IMR-90 (cell line): ENCODE measurements at regions not wholly inside any gene's neighbourhood (a gene's known extent, or its start where the extent isn't known, plus 50 kb on each side); places are given as distances from the start of the nearest gene placed in this dataset.

Experiments used
- ATAC-seq: fragments of 200-7000 bp; cut with Tn5 transposase; 2 replicates; pipeline ENCODE4 v1.9.1; 2020; ENCODE audit warnings: low read depth, mild to moderate bottlenecking, moderate library complexity
- BruUV-seq: library from RNA; stranded (reverse); fragments of 400-500 nt; replicated peaks from 2 replicates; lab custom pipeline; 2021; lab: Mats Ljungman, UMichigan
- CTCF ChIA-PET: fragments of 300-600 bp; formaldehyde crosslinking; extraction: SDS; loops from one replicate; lab custom pipeline; 2021; ENCODE audit warnings: antibody characterized with exemption; lab: Yijun Ruan, JAX
- POLR2A ChIA-PET: fragments of 300-600 bp; sonication (Branson Sonifier 250); formaldehyde crosslinking; loops from one replicate; lab custom pipeline; 2022; ENCODE audit warnings: antibody characterized with exemption; ENCODE audit not compliant: unreplicated experiment; lab: Charles Lee
- DNase-seq: peaks from one replicate; pipeline ENCODE4 v3.0.0; 2013
- H2AFZ ChIP-seq: replicated peaks from 2 replicates; pipeline ENCODE3; 2013; ENCODE audit warnings: low read length, mild to moderate bottlenecking; ENCODE audit not compliant: poor library complexity
- H2AK5ac ChIP-seq: 2 replicates; pipeline ENCODE4 v1.6.1; 2013; ENCODE audit warnings: low read depth, low read length, inconsistent platforms
- H2AK9ac ChIP-seq: replicated peaks from 2 replicates; pipeline ENCODE3; 2013; ENCODE audit warnings: mild to moderate bottlenecking, low read depth, low read length, moderate library complexity; ENCODE audit not compliant: poor library complexity
- H2BK120ac ChIP-seq: 2 replicates; pipeline ENCODE4 v1.6.1; 2013; ENCODE audit warnings: low read depth, low read length, inconsistent platforms
- H2BK15ac ChIP-seq: 3 replicates; pipeline ENCODE4 v1.6.1; 2013; ENCODE audit warnings: low read depth, low read length, inconsistent platforms
- H2BK20ac ChIP-seq: 2 replicates; pipeline ENCODE4 v1.6.1; 2013; ENCODE audit warnings: low read depth, mild to moderate bottlenecking, inconsistent platforms, low read length, moderate library complexity
- H2BK5ac ChIP-seq: 2 replicates; pipeline ENCODE4 v1.6.1; 2013; ENCODE audit warnings: mild to moderate bottlenecking, low read depth, low read length, inconsistent platforms; ENCODE audit not compliant: poor library complexity, severe bottlenecking
- H3K14ac ChIP-seq: replicated peaks from 2 replicates; pipeline ENCODE4 v1.6.1; 2013; ENCODE audit warnings: low read depth, low read length, inconsistent platforms
- H3K18ac ChIP-seq: 2 replicates; pipeline ENCODE4 v1.6.1; 2013; ENCODE audit warnings: low read depth, low read length, control low read depth
- H3K23ac ChIP-seq: 2 replicates; pipeline ENCODE4 v1.6.1; 2013; ENCODE audit warnings: low read depth, low read length, inconsistent platforms
- H3K27ac ChIP-seq: 2 replicates; pipeline ENCODE4 v1.5.1; 2013; ENCODE audit warnings: mild to moderate bottlenecking, control low read depth, low read length; ENCODE audit not compliant: insufficient read depth
- H3K27me3 ChIP-seq: 2 replicates; pipeline ENCODE4 v1.6.1; 2013; ENCODE audit warnings: low read length; ENCODE audit not compliant: control insufficient read depth, insufficient read depth
- H3K36me3 ChIP-seq: 2 replicates; pipeline ENCODE4 v1.6.1; 2013; ENCODE audit warnings: low read length, mixed read lengths; ENCODE audit not compliant: control insufficient read depth, insufficient read depth
- H3K4ac ChIP-seq: 2 replicates; pipeline ENCODE4 v1.6.1; 2013; ENCODE audit warnings: low read depth, low read length, inconsistent platforms
- H3K4me1 ChIP-seq: 2 replicates; pipeline ENCODE4 v1.6.1; 2013; ENCODE audit warnings: low read length, mixed read lengths; ENCODE audit not compliant: control insufficient read depth, insufficient read depth
- H3K4me2 ChIP-seq: 2 replicates; pipeline ENCODE4 v1.6.1; 2013; ENCODE audit warnings: low read depth, mild to moderate bottlenecking, control low read depth, low read length, moderate library complexity
- H3K4me3 ChIP-seq: 2 replicates; pipeline ENCODE4 v1.5.1; 2013; ENCODE audit warnings: low read depth, mild to moderate bottlenecking, control low read depth, low read length, moderate library complexity; ENCODE audit not compliant: insufficient read depth
- H3K56ac ChIP-seq: 2 replicates; pipeline ENCODE4 v1.6.1; 2013; ENCODE audit warnings: low read length, inconsistent platforms; ENCODE audit not compliant: insufficient read depth; ENCODE audit errors: extremely low read depth
- H3K79me1 ChIP-seq, 2 experiments: 2 replicates each; pipeline ENCODE4 v1.6.1; 2013; ENCODE audit warnings: low read length in 2 of 2, inconsistent platforms in 1 of 2, low read depth in 1 of 2
- H3K9ac ChIP-seq: 2 replicates; pipeline ENCODE4 v1.6.1; 2013; ENCODE audit warnings: low read depth, low read length, control low read depth
- H3K9me1 ChIP-seq: 2 replicates; pipeline ENCODE4 v1.6.1; 2013; ENCODE audit warnings: low read length, inconsistent platforms; ENCODE audit not compliant: insufficient read depth
- H3K9me3 ChIP-seq: 2 replicates; pipeline ENCODE4 v1.6.1; 2013; ENCODE audit warnings: low read length; ENCODE audit not compliant: control insufficient read depth, insufficient read depth
- H4K20me1 ChIP-seq: 2 replicates; pipeline ENCODE4 v1.6.1; 2013; ENCODE audit warnings: low read length, inconsistent platforms; ENCODE audit not compliant: insufficient read depth
- H4K5ac ChIP-seq: 2 replicates; pipeline ENCODE4 v1.6.1; 2013; ENCODE audit warnings: mild to moderate bottlenecking, low read depth, low read length, control low read depth
- H4K8ac ChIP-seq, 2 experiments: 2 replicates each; pipeline ENCODE4 v1.6.1; 2013; ENCODE audit warnings: low read depth in 2 of 2, low read length in 2 of 2, control low read depth in 1 of 2, inconsistent platforms in 1 of 2
- H4K91ac ChIP-seq: 2 replicates; pipeline ENCODE4 v1.6.1; 2013; ENCODE audit warnings: low read depth, low read length, inconsistent platforms; ENCODE audit not compliant: insufficient read depth
- MAFK ChIP-seq: IDR thresholded peaks from 2 replicates; pipeline ENCODE4 v1.6.1; 2012; ENCODE audit warnings: low read depth, low read length, improper control_type of control experiment
- MXI1 ChIP-seq: IDR thresholded peaks from 2 replicates; pipeline ENCODE4 v1.6.1; 2012; ENCODE audit warnings: low read depth, mild to moderate bottlenecking, low read length, moderate library complexity, borderline replicate concordance
- POLR2A ChIP-seq: IDR thresholded peaks from 2 replicates; pipeline ENCODE4 v1.6.1; 2012; ENCODE audit warnings: mild to moderate bottlenecking, low read depth, low read length
- WGBS, 2 experiments: methylation state at CpG; one replicate each; pipeline versions ENCODE4 v1.1.5 to v1.1.7; 2013; ENCODE audit warnings: missing lambda C conversion rate in 2 of 2; ENCODE audit not compliant: insufficient read length in 1 of 2; ENCODE audit errors: extremely low coverage in 2 of 2; 5-methylcytosine and 5-hydroxymethylcytosine counted together
- dilution Hi-C: fragments of 300-500 bp; cut with HindIII; formaldehyde crosslinking; loops from one replicate; pipeline ENCODE4 v1.14.3; 2018; ENCODE audit warnings: low sequenced_read_pairs; ENCODE audit not compliant: unreplicated experiment
- in situ Hi-C: fragments of 300-500 bp; cut with MboI; formaldehyde crosslinking; loops from 3 replicates; pipeline ENCODE4 v1.14.3; 2019; ENCODE audit warnings: low sequenced_read_pairs, inconsistent platforms, mixed read lengths
- intact Hi-C: fragments of 100-400 bp; cut with micrococcal nuclease; formaldehyde crosslinking; loops from 2 replicates; pipeline ENCODE4 v1.10.0; 2022

- ChIA-PET POLR2A (no interaction called here), CTCF (interaction anchor here (0.5 kb wide), 1 partner anchor 57 kb away, joined by 3 read pairs; no protein-coding TSS in a partner anchor)
- H4K91ac ChIP-seq, result no peak overlapping the region
- H2BK15ac ChIP-seq, result no peak overlapping the region
- H2BK120ac ChIP-seq, result no peak overlapping the region
- no peak overlapping the region for H4K8ac ChIP-seq
- H3K23ac ChIP-seq, result no peak overlapping the region
- H3K9ac ChIP-seq, result no peak overlapping the region
- no peak overlapping the region for H2BK5ac ChIP-seq
- H3K9me1 ChIP-seq, result no peaks in the 10 kb centered on the region
- intact Hi-C loops, result no loop called here
- no peaks in the 10 kb centered on the region for H3K4me1 ChIP-seq
- no peak overlapping the region for H2AK9ac ChIP-seq
- H3K56ac ChIP-seq, result no peak overlapping the region
- no peak overlapping the region for H3K14ac ChIP-seq
- no peak for ATAC-seq
- H3K27ac ChIP-seq, result no peak overlapping the region
- H4K5ac ChIP-seq, result no peak overlapping the region
- H3K9me3 ChIP-seq, result no peaks in the 10 kb centered on the region
- H3K4me3 ChIP-seq, result no peak overlapping the region
- WGBS, 2 experiments, result no CpG with 5 or more reads among the region's 7 CpGs
- no peak for DNase-seq
- no peak overlapping the region for H2BK20ac ChIP-seq
- H3K4me2 ChIP-seq, result no peak overlapping the region
- H2AFZ ChIP-seq, result no peak overlapping the region
- H3K79me1 ChIP-seq, result no peaks in the 10 kb centered on the region
- no peaks in the 10 kb centered on the region for H4K20me1 ChIP-seq
- no peak overlapping the region for H2AK5ac ChIP-seq
- TF ChIP-seq MXI1 (no peak), MAFK (no peak), POLR2A (no peak)
- no peak overlapping the region for H3K18ac ChIP-seq
- H3K4ac ChIP-seq, result no peak overlapping the region
- H3K36me3 ChIP-seq, result no peaks in the 10 kb centered on the region
- dilution Hi-C loops, result no loop called here
- in situ Hi-C loops, result no loop called here
- no TSS peak for BruUV-seq
- peaks cover 2% of the 10 kb centered on the region for H3K27me3 ChIP-seq
These were observed 79.2 kb upstream of the RBM19 start for GRCh38 chr12:114045349-114045748.
